ENCODE measurements at regions not wholly inside any gene's neighbourhood (a gene's known extent, or its start where the extent isn't known, plus 50 kb on each side); places are given as distances from the start of the nearest gene placed in this dataset.

DNA sequence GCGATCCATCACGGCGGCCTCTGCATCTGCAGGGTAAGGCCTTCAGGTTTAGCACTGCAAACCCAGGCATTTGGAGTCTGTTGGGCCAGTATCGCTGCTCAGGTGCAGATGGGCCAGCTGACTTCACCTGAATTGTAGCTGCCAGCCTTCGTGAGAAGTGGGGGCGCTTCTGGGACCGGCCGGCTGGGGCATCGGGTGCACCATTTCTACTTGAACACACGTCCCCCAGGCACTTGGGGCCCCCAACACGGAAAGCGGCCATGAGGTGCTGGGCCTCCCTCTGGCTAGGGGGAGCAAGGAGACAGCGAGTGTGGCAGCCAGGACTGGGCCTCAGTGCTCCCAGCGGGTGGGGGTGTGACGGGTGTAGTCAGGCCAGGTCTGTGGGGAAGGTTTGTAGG is 767.6 kb downstream of the KCNJ18 start:
- no peak for DNase-seq (ENCODE audit: low read depth)
- in situ Hi-C loops (cut with HindIII; ENCODE audit: low pct_unique_long_range_greater_than_20kb, low sequenced_read_pairs) = no loop called here

DNA sequence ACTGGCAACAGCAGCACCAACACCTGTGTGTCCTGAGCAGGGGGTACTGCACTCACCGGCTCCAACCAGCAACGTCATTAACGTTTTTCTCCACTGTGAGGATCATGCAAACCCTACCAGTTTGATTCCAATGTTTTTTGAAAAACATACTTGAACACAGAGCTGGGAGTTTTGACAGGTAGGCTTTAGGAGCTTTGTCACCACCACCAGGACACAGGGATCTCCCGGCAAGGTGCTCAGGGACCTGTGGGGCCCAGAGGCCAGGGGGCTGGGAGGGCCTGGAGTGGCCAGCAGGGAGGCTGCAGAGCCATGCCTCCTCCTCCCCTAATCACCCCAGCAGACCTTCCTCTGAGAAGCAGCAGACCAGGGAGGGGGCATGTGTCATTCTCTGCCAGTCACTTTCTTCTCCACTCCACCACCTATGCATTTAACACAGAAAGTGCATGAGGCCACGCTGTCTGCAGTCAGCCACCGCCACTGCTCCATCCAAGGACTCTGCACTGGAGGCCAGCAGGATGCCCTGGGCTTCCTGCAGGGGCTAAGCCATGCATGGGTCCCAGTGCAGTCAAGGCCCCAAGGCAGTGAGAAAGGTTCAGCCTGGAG is 768.2 kb downstream of the KCNJ18 start:
- in situ Hi-C loops (cut with HindIII; ENCODE audit: low pct_unique_long_range_greater_than_20kb, low sequenced_read_pairs) = no loop called here
- no peak for DNase-seq (ENCODE audit: low read depth)

DNA sequence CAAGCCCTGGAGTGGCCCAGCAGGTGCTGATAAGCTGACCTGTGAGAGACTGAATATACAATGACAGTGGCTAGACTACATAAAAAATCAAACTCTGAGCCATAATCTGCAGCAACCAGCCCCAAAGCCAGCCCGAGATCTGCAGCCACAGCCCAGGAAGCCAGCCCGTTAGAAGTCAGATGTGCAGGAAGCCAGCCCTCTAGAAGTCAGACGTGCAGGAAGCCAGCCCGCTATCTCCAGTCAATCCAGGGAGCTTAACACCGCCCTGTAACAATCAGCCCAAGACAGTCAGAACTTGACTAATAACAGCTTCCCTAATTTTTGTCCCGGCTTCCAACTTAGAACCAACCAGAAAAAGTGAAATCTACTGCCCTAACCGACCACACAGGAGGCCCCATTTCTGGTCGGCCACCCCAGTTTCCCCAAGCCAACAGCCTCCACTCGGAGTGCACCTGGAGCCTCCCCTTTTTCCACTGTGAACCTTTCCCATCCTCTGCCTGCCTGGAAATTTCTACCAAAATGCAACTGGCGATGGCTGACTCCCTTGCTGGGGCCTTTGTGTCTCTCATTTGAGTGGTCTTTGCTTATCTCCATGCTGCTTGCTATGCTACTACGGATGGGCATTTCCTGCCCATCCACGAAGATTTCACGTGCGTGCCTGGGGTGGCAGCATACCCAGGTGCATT is 769.3 kb downstream of the KCNJ18 start:
- no peak for DNase-seq (ENCODE audit: low read depth)
- in situ Hi-C loops (cut with HindIII; ENCODE audit: low pct_unique_long_range_greater_than_20kb, low sequenced_read_pairs) = no loop called here

DNA sequence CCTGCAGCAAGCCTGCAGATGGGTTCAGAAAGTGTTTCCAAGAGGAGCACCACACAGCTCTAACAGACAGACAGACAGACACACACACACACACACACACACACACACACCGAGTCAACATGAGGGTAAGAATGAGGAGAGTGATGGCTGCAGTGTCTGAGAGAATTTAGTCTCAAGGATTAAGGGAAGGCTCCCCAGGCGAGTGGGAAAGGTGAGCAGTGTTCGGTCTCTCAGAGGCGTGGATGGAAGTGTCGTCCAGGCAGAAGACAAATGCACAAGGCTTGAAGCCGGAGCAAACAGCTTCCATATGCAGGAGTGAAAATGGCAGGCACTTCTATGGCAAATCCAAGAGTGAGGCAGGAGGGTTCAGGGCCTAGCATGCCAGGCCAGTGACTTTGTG is 770.1 kb downstream of the KCNJ18 start:
- no peak for DNase-seq (ENCODE audit: low read depth)
- in situ Hi-C loops (cut with HindIII; ENCODE audit: low pct_unique_long_range_greater_than_20kb, low sequenced_read_pairs) = no loop called here

DNA sequence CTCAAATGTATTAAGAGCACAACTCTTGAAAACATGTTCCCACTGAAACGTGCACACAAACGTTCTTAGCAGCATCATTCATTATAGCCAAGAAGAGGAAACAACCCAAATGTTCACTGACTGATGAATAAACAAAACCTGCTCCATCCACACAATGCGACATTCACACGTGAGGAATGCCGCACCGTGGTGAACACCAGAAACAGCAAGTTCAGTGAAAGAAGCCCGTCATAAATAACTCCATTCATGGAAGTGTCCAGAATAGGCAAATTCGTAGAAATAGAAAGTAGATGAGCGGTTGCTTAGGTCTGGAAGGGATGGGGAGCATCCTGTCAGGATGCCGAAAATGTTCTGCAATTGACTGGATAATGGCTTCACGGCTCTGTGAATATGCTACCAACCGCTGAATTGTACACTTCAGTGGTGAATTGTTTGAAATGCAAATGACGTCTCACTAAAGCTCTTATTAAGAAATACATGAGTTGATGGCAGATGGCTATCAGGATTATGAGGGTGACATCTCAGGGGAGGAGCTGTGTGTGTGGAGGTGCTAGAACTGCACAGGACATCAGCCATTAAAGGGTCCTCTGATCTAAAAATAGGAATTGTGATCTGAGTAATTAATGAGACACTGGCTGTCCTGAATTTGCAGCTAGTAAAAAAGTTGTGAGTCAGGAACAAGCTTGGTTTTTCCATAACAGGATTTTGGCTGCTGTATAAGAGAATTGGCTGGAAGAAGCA is 771.0 kb downstream of the KCNJ18 start:
- in situ Hi-C loops (cut with HindIII; ENCODE audit: low pct_unique_long_range_greater_than_20kb, low sequenced_read_pairs) = no loop called here
- no peak for DNase-seq (ENCODE audit: low read depth)

DNA sequence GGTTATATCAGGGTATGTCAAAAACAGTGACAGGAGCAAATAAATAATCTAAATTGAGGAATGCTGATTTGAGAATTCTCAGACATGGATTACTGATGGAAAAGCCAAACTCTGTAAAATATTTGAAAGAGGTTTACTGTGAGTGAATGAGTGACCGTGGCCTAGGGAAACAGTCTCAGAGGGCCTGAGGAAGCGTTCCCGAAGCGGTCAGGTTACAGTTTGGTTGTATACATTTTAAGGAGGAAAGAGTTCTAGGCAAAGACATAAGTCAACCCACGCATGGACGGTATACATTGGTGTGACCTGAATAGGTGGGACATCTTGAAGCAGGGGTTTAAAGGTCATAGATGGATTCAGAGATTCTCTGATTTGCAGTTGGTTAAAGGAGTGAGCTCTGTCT is 771.7 kb downstream of the KCNJ18 start:
- no peak for DNase-seq (ENCODE audit: low read depth)
- in situ Hi-C loops (cut with HindIII; ENCODE audit: low pct_unique_long_range_greater_than_20kb, low sequenced_read_pairs) = no loop called here

DNA sequence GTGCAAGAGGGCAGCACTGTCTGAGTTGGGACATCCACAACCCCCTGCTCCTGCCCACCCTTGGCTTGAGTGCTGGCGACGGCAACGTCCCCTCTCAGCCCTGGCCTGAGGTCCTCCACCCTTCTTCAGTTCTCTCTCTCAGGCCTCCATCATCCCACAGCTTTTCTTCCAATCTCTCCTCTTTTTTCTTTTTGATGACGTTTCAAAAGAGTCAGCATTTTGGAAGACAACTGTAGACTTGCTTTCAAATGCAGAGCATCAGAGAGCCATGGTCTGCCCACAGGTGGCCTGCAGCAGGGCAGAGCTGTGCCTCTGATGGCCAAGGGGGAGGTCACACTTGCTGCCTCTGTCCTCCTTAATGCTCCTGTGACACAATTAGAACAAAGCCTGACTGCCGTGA is 775.4 kb downstream of the KCNJ18 start:
- in situ Hi-C loops (cut with HindIII; ENCODE audit: low pct_unique_long_range_greater_than_20kb, low sequenced_read_pairs) = no loop called here

DNA sequence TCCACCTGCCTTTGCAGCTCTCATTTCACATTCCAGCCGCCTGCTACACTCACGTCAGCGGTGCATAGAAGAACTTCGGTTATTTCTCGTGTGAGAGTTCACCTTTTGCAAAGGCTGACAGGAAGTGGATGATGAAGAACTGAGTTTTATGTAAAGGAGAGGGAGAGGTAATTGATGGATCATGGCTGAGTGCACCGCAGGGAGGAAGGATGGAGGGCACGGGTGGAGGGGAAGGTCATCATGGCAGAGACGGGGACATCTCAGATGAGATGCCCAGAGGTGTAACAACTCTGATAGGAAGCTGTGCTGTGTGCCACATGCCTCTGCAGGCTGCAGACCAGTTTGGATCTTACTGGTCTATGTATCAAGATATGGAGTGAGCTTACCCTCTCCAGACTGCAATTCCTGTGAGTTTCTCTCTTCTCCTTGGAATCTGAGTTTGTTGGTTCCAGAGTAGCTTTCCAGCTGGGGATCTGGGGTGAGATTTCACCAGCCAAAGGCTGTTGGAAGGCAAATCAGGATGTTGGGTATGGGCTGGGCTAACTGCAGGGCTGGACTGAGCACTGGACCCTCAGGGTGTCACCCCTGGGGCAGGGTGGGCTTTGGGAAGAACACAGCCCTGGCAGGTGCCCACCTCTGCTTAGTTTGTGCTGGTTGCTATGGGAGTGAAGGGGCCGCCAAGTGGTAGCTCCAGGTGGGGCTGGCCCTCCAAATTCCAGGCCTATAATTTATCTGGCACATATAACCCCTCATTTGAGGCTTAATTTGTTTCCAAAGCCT is 777.0 kb downstream of the KCNJ18 start:
- in situ Hi-C loops (cut with HindIII; ENCODE audit: low pct_unique_long_range_greater_than_20kb, low sequenced_read_pairs) = no loop called here
- DNase-seq (ENCODE audit: low read depth) = no peak

More for the DNA sequence above, 775.4 kb downstream of the KCNJ18 start:
- no peak for DNase-seq (ENCODE audit: low read depth)

DNA sequence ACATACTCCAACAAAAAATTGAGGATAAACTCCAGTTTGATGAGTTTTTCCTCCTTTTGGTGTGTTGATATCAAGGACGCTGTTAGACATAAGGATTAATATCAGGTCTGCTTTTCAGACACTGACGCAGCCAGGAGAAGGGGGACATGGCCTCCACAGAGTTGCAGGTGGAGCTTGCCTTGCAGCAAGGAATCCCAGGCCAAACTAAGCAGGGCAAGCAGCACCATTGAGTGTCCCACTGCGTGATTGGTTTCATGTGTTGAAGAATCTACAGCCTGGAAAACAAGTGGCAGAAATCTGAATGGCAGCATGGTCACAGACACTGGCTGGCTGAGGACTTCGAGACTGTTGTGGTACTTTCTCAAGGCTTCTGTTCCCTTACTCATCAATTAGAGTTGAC is 777.6 kb downstream of the KCNJ18 start:
- in situ Hi-C loops (cut with HindIII; ENCODE audit: low pct_unique_long_range_greater_than_20kb, low sequenced_read_pairs) = no loop called here
- no peak for DNase-seq (ENCODE audit: low read depth)

DNA sequence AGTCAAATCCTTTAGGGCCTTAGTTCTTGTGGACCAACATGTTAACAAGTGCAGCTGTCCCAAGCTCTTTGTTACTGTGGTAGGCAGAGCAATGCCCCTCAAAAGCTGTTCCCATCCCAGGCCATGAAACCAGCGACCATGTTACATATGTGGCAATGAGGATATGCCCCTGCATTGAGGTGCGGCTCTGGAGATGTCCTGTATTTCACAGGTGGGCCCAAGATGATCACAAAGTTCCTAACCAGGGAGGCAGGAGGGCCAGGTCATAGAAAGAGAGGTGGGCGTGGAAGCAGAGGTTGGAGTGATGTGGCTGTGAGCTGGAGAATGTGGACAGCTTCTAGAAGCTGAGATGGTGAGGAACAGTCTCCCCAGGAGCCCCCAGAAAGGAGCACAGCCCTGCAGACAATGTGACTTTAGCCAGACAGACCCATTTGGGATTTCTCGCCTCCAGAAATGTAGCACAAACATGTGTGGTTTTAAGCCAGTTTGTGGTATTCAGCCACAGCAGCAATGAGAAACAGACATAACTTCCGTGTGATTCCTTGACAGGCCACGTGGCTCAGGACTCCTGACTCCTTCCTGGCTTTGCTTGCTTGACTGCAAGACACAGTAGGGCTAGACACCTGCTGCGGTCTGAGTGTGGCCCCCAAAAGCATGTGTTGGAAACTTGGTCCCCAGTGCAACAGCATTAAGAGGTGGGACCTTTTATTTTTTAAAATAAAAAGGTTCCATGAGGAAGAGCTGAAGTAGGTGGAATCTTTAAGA is 778.3 kb downstream of the KCNJ18 start:
- no peak for DNase-seq (ENCODE audit: low read depth)
- in situ Hi-C loops (cut with HindIII; ENCODE audit: low pct_unique_long_range_greater_than_20kb, low sequenced_read_pairs) = no loop called here

DNA sequence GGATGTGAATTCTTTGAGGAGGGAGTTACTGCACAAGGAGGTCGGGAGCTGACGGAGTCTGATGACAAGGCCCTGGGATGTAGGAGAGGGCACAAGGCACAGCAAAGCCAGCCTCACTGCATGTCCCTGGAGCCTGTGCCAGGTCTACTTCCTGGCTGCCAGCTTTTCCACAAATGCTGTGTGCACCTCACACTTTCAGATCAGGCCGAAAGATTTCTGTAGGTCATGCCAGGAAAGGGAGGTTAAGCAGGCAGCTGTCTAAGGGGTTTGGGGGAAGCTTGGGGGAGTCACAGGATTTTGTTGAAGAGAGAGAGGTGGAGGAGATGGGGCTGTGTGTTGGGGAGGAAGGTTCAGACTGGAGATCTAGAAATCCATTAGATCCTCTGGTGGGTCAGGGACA is 792.5 kb downstream of the KCNJ18 start:
- in situ Hi-C loops (cut with HindIII; ENCODE audit: low pct_unique_long_range_greater_than_20kb, low sequenced_read_pairs) = no loop called here
- no peak for DNase-seq (ENCODE audit: low read depth)

DNA sequence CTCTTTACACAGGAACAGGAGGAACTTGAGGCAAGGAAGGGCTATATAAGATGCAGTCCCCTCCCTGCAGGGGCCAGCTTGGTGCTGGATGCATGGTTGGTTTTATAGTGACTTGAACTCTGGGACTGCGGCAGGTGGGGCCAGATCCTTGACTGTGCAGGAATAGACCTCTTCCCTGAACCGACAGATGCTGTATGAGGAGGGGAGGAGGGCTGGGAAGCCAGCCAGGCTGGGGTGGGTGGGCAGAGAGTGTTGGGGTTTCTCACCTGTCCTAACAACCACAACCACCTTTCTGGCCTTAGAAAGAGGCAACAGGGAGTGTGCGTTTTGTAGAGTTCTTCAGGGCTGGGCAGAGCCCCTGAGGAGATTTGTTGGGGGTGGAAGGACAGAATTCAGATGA is 798.1 kb downstream of the KCNJ18 start:
- no peak for DNase-seq (ENCODE audit: low read depth)
- in situ Hi-C loops (cut with HindIII; ENCODE audit: low pct_unique_long_range_greater_than_20kb, low sequenced_read_pairs) = no loop called here

DNA sequence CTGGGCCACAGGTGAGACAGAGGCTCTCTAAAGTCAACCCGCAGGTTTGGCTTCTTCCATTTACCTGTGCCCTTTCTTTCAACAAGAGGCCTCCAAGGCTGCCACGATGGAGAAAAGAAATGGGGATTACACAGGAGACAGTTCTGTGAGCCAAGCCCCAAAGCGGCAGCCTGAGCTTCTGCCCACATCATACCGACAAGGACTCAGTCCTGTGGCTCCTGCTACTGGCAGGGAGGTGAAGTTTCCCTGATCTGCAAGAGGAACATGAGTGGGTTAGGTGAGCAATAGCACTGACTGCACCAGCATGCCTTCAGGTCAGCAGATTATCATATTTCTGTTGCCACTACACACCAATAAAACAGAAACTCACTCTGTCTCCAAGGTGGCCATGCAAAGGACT is 800.0 kb downstream of the KCNJ18 start:
- in situ Hi-C loops (cut with HindIII; ENCODE audit: low pct_unique_long_range_greater_than_20kb, low sequenced_read_pairs) = no loop called here
- DNase-seq (ENCODE audit: low read depth) = no peak

DNA sequence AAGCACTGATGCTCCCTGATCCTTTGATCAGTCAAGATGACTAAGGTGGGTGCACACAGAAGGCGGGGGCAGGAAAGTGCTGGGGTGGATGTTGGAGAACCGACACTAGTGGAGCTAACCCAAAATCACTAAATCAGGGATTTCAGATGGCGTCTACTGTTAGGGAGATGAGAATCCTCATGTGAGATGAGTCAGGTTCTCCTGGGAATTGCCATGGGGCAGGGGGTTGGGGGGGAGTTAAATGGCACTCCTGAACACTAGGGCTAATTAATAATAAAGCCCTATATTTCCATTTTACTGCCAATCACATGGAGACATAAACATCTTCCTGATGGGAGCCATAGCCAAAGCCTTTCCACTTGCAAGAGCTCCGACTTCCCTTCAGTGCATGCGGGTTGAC is 804.1 kb downstream of the KCNJ18 start:
- in situ Hi-C loops (cut with HindIII; ENCODE audit: low pct_unique_long_range_greater_than_20kb, low sequenced_read_pairs) = no loop called here
- no peak for DNase-seq (ENCODE audit: low read depth)

DNA sequence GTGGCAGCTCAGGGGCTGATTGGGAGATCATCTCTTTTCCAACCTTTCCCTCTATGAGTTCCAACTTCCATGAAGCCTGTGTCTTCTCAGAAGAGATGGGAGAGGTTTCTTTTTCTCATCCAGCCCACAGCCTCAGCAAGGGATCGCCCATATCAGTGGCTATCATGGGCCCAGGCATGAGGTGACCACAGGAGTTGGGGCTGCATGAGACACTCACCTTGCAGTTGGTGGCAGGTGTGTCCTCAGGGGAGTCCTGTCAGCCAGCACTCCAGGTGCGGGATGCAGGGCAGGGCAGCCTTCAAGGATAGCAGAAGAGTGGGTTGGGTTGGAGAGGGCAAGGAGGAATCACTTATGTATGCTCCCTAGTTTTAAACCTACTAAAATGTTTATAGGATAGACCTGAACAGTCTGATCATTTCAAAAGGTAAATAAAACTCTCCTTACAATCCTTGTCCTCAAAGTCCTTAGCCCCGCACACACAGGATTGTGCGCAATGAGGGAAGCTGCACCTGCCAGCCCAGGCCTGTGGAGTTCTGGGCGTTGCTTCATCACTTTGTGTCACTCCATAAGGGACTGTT is 811.1 kb downstream of the KCNJ18 start:
- no peak for DNase-seq (ENCODE audit: low read depth)
- in situ Hi-C loops (cut with HindIII; ENCODE audit: low pct_unique_long_range_greater_than_20kb, low sequenced_read_pairs) = no loop called here

DNA sequence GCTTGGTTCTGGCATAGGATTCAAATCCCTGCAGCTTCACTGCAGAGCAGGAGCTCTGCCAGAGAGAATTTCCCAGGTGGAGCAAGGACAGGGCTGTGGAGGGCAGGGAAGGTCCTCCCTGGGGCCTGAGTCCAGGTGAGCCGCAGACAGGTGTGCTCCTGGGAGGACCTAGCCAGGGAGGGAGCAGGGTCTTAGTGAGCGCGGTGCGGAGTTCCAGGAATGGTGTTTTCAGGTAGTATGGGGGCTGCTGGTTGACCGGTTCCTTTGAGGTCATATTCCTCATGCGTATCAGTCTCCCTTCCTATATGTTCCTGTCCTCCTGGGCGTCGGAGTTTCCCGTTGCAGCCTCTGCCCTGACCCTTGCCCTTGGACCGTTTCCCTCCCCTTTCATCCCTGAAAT is 813.3 kb downstream of the KCNJ18 start:
- in situ Hi-C loops (cut with HindIII; ENCODE audit: low pct_unique_long_range_greater_than_20kb, low sequenced_read_pairs) = no loop called here
- no peak for DNase-seq (ENCODE audit: low read depth)

DNA sequence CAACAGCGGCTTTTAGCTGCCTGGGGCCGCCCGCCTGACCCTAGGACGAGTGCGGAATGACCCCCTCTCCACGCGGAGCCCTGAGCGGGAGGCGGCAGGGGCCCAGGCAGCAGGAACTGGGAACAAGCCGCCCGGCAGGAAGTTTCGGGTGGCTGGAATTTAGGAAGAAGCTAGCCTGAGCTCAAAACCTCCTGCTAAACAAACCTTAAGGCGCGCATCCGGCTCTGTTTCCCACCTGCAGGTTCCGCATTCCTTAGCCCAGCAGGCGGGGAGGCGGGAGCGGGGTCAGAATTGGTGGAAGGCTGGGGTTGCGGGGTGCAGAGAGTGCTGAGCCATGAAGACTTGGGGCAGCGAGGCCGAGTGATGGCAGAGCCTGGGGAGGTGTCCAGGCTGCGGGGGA is 813.9 kb downstream of the KCNJ18 start:
- in situ Hi-C loops (cut with HindIII; ENCODE audit: low pct_unique_long_range_greater_than_20kb, low sequenced_read_pairs) = no loop called here
- no peak for DNase-seq (ENCODE audit: low read depth)

DNA sequence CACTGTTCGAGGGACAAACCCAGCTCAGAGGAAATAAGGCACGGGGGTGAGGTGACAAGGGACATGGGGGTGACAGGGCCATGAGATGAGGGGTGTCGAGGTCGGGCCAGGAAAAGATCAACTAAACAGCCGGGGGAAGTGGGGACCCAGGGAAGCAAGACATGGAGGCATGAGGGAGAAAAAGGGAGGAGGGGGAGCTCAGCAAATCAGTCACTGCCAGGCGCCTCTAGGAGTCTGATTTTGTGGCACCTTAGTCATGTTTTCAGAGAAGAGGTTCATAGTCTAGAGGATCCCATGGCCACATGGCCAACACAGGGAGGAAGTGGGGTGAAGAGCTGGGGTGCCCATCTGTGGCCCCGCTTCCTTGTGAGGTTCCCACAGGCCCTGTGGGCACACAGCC is 814.5 kb downstream of the KCNJ18 start:
- in situ Hi-C loops (cut with HindIII; ENCODE audit: low pct_unique_long_range_greater_than_20kb, low sequenced_read_pairs) = no loop called here
- DNase-seq (ENCODE audit: low read depth) = no peak

All from Caki2 (cell line).